Amniotic stem cell (primary cell): ENCODE measurements at regions not wholly inside any gene's neighbourhood (a gene's known extent, or its start where the extent isn't known, plus 50 kb on each side); places are given as distances from the start of the nearest gene placed in this dataset.

Experiments used
- DNase-seq: peaks from one replicate; lab custom pipeline; 2025; lab: John Stamatoyannopoulos, UW

DNA sequence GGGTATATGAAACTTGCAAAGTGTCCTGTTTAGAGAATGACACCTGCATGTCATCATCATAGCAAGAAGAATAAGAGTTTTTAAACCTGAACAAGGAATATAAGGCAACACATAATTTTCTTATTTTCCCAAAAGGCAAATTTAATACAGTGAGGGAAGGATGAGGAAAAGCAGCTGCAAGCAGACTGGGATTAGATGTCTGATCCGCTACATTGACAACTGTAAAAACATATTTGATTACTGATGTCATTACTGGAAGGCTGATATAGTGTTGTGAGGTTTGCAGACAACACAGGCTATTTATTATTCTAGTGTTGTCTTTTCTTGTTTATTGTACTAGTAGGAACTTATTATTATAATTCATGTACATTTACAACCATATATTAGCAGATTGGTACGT lies 528.7 kb downstream of the ZIC1 start:
- DNase-seq, result no peak

DNA sequence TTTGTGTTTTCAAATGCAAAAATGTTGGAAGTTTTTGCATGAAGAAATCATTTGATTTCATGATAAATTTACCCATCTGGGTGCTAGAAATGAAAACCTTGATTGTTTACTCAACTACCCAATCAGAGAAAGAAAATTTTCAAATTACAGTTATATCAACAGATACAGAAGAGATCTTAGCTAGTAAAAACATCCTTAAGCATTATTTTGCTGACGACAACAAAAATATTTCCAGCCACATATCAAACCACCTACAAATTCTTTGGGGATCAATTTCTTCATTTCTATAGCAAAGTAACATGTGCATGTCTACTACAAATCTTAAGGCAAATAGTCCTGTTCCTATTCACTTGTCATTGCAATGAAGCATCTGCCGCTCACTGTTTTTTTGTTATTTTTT lies 530.3 kb downstream of the ZIC1 start:
- no peak for DNase-seq

DNA sequence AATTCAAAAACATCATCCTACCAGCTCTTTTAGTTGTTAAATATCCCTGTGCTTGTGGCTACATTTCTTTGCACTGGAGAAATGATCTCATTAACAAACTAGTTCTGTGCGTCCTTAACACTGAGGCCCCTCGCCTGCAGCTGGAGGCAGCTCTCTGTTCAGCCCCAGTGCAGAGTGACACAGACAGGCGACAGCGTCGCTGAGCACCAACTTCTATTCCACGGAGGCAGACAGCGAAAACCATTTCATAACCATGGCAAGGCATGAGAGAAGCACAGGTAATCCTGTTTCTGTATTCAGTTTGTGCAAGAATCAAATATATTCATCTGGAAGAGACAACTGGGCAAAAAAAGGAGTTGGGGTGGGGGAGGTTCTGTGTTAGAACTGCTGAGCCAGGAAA lies 530.7 kb downstream of the ZIC1 start:
- DNase-seq, result no peak

DNA sequence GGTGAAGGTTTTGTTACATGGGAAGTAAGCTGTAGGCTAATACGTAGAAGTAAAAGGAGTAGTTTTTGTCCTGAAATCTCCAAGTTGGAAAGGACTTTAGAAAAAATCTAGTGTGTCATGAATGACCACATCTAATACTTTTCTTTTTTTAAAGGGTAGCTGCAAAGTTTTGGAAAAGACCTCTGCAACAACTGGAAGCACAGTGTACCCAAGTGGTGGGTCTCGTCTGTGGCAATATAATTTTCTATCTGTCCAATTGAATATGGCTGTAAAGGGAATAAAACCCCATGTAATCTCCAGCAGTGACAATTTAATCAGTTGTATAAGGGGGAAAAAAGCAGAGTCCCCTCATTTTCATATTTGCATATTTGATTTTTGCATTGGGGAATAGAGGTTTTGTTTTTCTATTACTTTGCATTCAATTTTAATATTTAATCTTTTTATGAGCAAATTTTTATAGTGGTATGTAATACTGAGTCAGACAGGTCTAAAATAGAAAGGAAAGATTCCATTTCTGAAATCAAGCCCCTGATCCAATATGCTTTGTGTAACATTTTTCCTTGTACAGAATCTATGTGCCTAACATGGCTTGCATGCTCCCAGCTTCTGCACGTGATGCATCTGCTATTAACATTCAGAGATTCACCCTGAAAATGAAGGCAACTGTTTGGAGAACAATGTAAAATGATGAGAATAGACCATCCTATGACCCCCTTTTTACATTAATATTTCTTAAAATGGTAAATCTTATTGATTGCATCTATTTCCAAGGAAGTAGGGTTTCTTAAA lies 531.4 kb downstream of the ZIC1 start:
- DNase-seq, result no peak

DNA sequence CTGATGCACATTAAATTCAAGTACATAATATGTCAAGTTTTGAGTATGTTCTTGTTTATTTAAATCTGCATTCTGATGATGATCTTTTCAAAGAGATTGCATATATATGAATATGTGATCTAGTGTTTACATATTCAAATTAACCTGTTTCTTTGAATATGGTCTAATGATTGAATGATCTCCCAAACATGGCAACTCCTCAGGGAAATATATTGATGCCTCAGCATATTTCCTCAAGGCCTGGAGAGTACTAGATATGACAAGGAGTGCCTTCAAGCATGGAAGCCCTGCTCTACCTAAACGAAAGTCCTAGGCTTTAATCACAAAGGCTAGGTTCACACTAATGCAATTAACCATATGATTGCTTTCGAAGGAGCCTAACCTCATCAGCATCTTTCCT lies 532.8 kb downstream of the ZIC1 start:
- DNase-seq, result no peak

DNA sequence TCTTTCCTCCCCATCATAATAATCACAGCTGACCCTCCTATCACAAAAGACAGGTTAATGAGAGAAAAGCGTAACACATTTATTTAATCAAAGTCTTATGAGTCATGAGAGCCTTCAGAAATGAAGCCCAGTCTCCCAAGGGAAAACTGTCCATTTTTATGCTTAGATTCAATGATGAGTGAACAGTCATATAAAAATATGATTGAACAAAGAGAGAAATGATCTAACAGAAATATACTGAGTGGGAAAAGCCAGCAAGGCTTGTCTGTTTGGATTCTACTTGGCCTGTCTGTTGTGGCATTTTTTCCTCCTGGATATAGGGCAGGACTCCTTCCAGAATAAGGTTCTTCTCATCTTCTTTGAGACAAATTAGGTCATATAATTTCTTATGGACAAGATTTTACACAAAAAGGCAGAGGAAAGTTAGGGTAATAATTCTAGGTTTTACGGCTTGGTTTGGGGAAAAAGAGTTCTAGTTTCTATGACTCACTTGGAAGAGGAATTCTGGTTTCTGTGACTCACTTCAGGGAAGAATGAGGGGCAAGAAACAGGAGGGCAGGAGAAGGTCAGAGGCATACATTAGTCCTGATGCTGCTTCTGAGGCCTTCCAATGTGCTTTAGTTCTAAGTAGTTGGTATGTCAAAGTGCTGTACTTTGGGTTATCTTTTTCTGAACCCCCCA lies 534.2 kb downstream of the ZIC1 start:
- peak; percentile 57 for DNase-seq

DNA sequence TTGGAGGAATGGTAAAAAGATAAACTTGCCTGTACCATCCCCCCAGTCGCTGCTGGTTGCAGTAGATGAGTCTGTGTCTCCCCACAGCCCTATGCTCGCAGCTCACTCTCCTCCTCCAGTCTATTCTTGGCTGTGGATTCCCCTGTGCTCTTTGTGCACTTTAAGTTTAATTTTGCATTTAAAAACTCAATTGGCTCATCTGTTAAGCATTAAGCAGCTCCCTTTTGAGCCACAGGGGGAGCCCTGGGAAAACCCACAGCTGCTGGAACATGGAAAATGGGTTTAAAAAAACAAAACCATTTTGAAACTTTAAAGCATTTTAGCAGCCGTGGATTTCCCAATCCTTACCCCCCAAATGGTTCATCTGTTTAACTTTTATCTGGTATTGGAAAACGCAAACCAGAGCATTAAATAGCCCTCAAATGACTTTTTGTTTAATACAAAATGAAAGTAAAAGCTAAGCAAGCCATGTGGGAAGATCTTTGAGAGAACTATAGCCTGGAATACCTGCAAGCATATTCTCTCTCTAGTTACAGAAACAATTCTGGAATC lies 536.9 kb downstream of the ZIC1 start:
- peak; percentile 82 for DNase-seq

DNA sequence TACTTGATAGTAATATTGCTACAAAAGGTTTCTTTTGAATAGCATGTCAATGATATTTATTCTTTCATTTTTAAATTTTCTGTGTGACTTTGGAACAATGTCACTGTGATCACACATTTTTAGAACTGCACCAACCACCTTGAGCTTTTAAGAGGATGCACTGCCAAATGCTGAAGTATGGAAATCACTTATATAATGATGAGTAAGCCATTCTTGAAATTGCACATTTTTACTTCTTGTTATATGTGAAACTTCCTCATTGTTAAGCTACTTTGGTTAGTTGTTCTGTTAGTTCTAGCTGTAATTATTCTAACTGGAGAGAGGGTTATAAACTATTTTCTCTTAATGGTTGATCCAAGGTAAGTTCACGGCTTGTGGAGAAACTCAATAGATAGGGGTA lies 547.5 kb downstream of the ZIC1 start:
- DNase-seq, result no peak

DNA sequence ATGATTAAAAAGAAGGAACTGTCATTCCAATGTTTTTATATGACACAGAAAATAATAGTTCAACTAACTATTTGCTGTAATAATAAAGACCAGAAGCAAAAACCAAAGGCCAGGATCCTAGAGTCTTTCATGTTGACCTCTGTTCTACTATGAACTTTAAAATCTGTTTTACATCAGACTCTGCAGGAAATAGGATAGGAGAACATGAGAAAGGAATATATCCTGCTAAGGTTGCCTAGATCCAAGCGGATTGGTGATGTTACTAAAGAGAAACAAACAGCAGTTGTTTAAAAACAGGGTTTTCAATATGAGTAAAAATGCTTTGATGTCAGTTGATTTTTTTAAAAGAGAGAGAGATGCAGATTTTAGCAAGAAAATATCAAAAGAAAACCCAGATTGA lies 549.6 kb downstream of the ZIC1 start:
- DNase-seq, result no peak

DNA sequence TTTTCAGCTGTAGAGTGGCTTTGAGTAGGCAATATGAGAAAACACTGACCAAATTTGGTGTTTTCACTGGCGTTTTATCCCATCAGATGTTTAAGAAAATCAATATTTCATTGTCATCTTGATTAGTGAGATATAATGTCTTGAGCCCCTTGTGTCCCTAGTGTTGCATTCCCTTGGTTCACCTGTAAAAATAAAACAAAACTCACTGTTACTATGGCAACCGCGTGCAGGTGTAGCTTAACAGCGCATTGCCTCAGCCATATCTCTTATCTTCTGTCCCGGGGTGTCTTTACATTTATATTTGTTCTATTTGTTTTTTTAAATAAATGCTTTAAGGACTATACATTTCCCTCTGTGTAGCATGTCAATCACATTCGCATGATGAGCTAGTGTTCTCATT lies 551.6 kb downstream of the ZIC1 start:
- no peak for DNase-seq

DNA sequence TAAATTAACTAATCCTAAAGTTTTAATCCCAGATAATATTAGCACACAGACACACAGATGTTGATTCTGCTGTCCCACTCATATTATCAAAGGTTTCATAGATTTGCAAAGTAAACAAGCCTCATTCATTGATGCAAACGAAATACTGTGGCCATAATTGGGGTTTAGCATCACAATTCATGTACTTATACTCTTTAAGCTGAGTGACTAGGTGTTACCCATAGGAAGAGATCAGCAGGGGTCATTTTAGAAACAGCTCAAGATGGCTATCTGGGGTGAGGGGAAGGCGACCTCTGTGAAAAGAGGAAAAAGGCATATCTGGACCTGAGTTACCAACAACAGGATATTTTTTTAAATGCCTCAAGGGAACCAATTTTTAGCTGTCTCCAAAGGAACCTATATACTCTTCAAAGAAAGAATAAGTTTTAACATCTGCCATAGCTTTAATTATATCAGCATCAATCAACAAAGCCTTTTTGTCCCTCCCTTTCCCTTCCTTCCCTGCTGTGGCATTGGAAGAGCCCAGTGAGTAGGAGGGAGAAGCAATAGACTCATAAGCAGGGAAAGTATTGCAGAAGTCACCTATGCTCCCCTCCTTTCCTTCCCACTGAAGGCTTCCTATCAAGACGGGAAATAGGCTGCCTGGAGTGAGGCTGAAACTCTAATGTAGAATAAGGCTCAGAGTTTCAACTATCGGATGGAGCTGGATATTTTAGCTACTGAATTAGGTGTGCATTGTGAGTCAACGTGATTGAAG lies 553.4 kb downstream of the ZIC1 start:
- DNase-seq, result no peak

DNA sequence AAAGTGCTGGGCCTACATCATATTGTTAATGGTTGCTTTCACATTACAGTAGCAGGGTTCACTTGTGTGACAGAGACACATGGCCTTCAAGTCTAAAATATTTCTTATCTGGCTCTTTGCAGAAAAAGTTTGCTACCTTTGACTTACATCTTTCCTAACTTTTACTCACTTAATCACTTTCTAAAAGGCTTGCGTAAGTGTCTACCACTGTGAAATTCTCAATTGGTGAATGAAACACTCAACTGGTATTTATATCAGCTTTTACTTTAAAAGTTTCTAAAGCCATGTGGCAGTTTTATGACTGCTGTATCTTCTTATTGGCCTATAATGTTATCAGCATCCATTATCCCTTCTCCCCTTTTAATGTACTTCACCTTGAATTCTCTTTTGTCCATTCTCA lies 554.5 kb downstream of the ZIC1 start:
- no peak for DNase-seq

DNA sequence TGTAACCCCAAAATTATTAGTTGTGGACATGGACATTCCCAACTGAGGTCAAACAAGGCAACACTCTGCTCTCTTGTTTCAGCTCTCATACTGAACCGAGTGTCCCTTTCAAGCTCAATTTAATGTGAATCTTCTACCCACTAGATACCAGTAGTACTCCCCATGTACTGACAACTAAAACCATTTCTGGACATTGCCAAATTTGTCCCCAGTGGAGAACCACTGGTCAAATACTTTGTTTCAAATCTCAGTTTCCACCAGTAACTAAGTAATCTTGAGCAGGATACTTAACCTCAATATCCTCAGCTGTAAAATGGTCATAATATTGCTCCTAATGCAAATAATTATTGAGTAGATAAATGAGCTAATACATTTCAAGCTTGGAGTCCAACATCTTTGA lies 566.0 kb downstream of the ZIC1 start:
- DNase-seq, result no peak

DNA sequence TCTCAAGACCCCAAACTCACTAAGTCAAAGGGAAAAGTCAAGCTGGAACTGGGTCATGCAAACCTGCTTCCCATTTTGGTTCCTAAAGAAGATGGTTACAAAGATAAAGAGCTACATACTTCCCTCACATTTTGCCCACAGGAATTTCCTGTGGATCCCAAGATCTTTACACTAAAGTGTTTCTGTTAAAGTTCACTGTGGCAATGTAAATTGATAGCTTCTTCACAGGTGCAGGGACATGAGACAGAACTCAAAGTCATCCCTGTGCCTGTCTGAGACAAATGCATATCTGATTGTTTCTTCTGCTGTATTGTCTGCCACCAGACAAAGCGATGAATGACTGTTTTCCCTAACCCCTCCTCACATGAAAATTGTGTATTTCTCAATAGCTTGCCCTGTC lies 567.8 kb downstream of the ZIC1 start:
- DNase-seq, result no peak

DNA sequence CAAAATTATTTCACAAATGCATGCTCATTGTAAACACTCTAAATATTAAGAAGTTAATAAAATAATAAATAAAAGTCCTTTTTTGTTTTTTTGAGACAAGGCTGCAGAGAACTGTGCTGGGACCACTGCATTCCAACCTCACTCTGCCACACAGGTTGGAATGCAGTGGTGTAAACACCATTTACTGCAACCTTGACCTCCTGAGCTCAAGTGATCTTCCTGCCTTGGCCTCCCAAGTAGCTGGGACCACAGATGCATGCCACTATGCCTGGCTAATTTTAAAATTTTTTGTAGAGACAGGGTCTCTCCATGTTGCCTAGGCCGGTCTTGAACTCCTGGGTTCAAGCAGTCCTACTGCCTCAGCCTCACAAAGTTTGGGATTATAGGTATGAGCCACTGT lies 578.4 kb downstream of the ZIC1 start:
- no peak for DNase-seq

DNA sequence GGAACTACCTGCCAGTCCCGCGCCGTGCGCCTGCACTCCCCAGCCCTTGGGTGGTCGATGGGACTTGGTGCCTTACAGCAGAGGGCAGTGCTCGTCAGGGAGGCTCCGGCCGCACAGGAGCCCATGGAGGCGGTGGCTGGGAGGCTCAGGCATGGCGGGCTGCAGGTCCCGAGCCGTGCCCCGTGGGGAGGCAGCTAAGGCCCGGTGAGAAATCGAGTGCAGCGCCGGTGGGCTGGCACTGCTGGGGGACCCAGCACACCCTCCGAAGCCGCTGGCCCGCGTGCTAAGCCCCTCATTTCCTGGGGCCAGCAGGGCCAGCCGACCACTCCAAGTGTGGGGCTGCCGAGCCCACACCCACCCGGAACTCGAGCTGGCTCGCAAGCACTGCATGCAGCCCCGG lies 580.2 kb downstream of the ZIC1 start:
- DNase-seq, result no peak

DNA sequence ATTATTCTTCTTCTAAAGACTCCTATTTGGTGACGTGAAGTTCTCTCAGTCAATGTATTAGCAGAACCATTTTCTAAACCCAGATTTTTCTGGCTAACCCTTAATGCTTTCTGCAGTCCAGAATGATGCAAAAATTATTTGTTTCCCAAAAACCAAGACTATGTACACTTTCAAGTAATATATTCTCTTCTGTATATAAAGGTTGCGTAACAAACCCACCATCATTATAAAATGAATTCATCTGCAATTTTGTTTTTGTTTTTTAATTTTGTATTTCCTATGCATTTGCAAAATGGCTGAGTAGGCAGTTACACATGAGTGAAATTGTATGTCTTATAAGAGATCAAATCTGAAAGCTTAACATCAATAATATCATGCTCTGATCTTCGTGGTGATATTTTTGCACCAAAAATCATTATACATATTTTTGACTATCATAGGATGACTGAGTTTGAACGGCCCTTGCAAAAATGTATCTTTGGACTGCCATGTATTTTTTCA lies 593.6 kb downstream of the ZIC1 start:
- no peak for DNase-seq

DNA sequence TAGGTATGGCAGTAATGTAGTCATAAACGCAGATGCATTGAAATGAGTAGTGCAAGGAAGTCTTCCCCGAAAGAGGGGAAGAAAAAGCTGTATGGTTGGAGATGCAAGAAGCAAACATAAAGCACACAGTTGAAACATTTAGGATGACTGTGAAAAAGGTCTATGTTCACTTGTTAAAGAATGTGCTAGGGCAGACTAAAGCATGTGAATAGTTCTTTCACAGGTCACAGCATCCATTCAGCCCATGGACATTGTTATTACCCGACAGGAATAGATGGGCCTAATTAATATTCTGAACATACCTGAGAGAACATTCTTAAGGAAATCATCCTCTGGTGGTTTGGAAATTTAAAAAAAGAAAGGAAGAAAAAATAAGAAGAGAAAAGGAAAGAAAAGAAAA lies 595.2 kb downstream of the ZIC1 start:
- DNase-seq, result no peak

DNA sequence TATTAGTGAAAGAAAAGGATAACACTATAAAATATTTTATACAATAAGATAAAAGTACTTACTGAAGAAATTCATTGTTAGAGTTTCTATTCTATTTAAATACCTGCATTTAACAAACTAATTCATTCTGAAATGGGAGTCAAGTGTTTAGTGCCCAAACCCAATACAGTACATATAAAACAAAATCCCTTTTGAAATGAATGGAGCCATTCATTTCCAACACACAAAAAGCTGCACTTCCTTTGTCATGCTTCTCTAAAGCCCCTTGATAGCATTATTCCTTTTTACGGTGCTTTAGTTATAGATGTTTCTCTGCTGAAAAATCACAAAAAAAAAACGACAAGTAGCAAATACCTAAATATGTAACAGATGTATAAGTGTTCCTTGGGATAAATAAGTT lies 596.3 kb downstream of the ZIC1 start:
- DNase-seq, result no peak

DNA sequence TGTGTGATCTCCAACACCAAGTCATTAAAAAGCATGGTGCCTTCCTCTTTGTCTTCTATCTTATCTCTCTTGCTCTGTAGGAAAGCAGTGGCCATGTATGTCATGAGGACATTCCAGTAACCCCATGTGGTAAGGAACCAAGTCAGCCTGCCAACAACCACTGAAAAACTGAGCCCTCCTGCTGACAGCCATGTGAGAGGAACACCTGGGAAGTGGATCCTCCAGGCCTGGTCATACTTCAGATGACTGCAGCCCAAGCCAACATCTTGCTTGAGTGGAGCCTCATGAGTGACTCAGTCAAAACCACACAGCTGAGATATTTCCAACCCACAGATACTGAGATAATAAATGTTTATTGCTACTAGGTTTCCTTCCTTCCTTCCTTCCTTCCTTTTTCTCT lies 597.3 kb downstream of the ZIC1 start:
- no peak for DNase-seq

DNA sequence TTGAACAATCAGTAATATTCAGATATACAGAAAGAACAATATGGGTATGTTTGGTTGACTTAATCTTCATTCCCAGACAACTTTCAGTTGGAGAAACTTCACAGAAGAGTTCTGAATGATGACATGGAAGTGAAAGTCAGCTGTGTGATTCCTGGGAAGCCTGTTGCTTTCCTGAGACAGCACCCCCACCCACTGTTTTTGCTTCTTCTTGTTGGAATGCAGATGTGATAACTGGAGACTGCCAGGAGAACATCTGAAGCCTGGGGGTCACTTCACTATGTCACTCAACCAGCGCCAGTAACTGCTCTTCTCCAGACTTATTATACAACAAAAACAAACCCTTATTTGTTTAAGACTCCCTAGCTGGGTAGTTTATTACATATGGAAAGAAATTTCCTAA lies 599.4 kb downstream of the ZIC1 start:
- DNase-seq, result no peak

DNA sequence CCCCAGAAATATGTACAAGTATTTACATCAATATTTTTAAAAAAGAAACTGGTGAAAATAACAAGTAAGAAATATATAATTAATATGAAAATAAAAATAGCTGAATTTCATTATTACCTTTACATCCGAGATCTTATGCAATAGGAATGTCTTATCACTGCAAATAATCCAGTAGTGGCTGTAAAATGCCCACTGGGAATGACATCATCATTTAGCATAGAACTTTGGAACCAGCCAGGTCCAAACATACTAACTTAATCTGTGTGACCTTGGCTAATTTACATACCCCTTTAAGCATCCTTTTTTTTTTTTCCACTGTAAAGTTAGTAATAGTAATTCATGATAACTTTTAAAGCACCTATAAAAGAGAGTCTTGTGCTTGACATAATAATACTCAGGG lies 611.7 kb downstream of the ZIC1 start:
- DNase-seq, result no peak

DNA sequence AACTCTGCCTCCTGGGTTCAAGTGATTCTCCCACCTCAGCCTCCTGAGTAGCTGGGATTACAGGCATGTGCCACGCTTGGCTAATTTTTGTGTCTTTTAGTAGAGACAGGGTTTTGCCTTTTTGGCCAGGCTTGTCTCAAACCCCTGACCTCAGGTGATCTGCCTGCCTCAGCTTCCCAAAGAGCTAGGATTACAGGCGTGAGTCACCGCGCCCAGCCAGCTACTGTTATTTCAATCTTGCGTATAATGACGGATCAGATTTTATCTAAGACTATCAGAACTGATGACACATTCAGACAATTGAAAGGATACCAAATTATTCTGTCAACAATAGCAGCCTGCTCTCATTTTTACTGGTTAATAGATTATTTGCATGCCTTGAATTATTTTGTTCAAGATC lies 612.2 kb downstream of the ZIC1 start:
- no peak for DNase-seq
